Fibroblast of lung (primary cell): ENCODE measurements at regions not wholly inside any gene's neighbourhood (a gene's known extent, or its start where the extent isn't known, plus 50 kb on each side); places are given as distances from the start of the nearest gene placed in this dataset.

Experiments used
- DNase-seq, 2 donors: peaks; one replicate each; pipeline versions ENCODE4 v3.0.0 to v3.0.0-alpha.2; 2010; ENCODE audit warnings: low read depth in 2 of 2
- H2AFZ ChIP-seq: 2 replicates; pipeline ENCODE4 v1.5.1; 2012; ENCODE audit warnings: low read length, control low read depth, inconsistent platforms
- H3K27ac ChIP-seq: 2 replicates; pipeline ENCODE4 v1.5.1; 2011; ENCODE audit warnings: low read length, control low read depth; ENCODE audit not compliant: insufficient read depth
- H3K27me3 ChIP-seq: 2 replicates; pipeline ENCODE4 v1.5.1; 2011; ENCODE audit warnings: mild to moderate bottlenecking, low read length; ENCODE audit not compliant: control insufficient read depth, insufficient read depth
- H3K36me3 ChIP-seq: 2 replicates; pipeline ENCODE4 v1.5.1; 2011; ENCODE audit warnings: low read length; ENCODE audit not compliant: control insufficient read depth, insufficient read depth
- H3K4me1 ChIP-seq: 2 replicates; pipeline ENCODE4 v1.5.1; 2011; ENCODE audit warnings: low read length; ENCODE audit not compliant: control insufficient read depth, insufficient read depth; ENCODE audit errors: extremely low read depth
- H3K4me2 ChIP-seq: 2 replicates; pipeline ENCODE4 v1.5.1; 2011; ENCODE audit warnings: low read length, control low read depth; ENCODE audit not compliant: insufficient read depth; ENCODE audit errors: extremely low read depth
- H3K4me3 ChIP-seq, 4 experiments: fragments of 200-600 bp in 1 of 4; sonication (generic) in 1 of 4; replicated peaks in 1 of 4; 2 replicates each; pipeline ENCODE4 v1.5.1; 2011 to 2016; ENCODE audit warnings: low read length in 4 of 4, low read depth in 3 of 4, mild to moderate bottlenecking in 3 of 4, control low read depth in 2 of 4, inconsistent platforms in 1 of 4, mixed read lengths in 1 of 4; ENCODE audit not compliant: insufficient read depth in 1 of 4; ENCODE audit errors: control extremely low read depth in 1 of 4
- H3K79me2 ChIP-seq: 2 replicates; pipeline ENCODE4 v1.5.1; 2012; ENCODE audit warnings: mild to moderate bottlenecking, low read length, inconsistent platforms; ENCODE audit not compliant: control insufficient read depth, insufficient read depth
- H3K9ac ChIP-seq: 2 replicates; pipeline ENCODE4 v1.5.1; 2011; ENCODE audit warnings: mild to moderate bottlenecking, low read length, control low read depth; ENCODE audit not compliant: insufficient read depth
- H3K9me3 ChIP-seq: 2 replicates; pipeline ENCODE4 v1.5.1; 2012; ENCODE audit warnings: low read depth, low read length; ENCODE audit not compliant: control insufficient read depth, insufficient read depth
- H4K20me1 ChIP-seq: 2 replicates; pipeline ENCODE4 v1.5.1; 2011; ENCODE audit warnings: low read length; ENCODE audit not compliant: control insufficient read depth, insufficient read depth; ENCODE audit errors: extremely low read depth
- CTCF ChIP-seq, 2 donors: IDR thresholded peaks in 1 of 2; conservative IDR thresholded peaks in 1 of 2; 1 replicate in 1 of 2; 2 replicates in 1 of 2; pipeline ENCODE4 v1.5.1; 2011 to 2012; ENCODE audit warnings: low read length in 2 of 2, control low read depth in 1 of 2, inconsistent platforms in 1 of 2, low read depth in 1 of 2, mild to moderate bottlenecking in 1 of 2
- EZH2 ChIP-seq: IDR thresholded peaks from 2 replicates; pipeline ENCODE4 v1.5.1; 2012; ENCODE audit warnings: low read length, control low read depth, mild to moderate bottlenecking; ENCODE audit errors: missing control alignments

DNA sequence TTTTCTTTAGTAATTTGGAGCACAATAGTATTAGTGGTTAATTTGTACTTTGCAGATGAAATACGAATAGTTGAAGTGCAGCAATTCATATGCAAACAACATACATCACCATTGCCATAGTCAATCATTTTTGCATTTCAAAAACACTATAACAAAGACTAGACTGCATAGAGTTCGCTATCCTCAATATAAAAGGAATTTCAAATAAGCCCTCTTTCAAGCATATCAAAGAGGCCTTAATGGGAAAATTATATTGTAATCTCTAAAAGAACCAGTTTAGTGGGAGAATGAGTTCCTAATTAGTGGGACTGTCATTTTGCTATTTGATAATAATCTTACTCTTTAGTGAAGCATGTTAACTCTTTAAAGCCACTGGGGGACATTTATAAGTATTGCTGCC lies 2302.3 kb upstream of the C9orf72 start:
- H4K20me1 ChIP-seq: no peaks in the 10 kb centered on the region
- H3K4me2 ChIP-seq: no peak overlapping the region
- H3K4me1 ChIP-seq: no peaks in the 10 kb centered on the region
- H3K9ac ChIP-seq: no peak overlapping the region
- H3K36me3 ChIP-seq: no peaks in the 10 kb centered on the region
- TF ChIP-seq CTCF (conservative IDR thresholded peaks at IDR 0.05 in 1 of 2, IDR thresholded peaks at IDR 0.05 in 1 of 2; ENCODE audit: low read depth in 1 of 2, low read length in 2 of 2) (no peak), EZH2 (no peak)
- no peak for DNase-seq
- no peaks in the 10 kb centered on the region for H3K79me2 ChIP-seq
- no peak overlapping the region for H2AFZ ChIP-seq
- no peaks in the 10 kb centered on the region for H3K9me3 ChIP-seq
- H3K4me3 ChIP-seq: no peak overlapping the region
- no peak overlapping the region for H3K27ac ChIP-seq
- H3K27me3 ChIP-seq: no peaks in the 10 kb centered on the region

DNA sequence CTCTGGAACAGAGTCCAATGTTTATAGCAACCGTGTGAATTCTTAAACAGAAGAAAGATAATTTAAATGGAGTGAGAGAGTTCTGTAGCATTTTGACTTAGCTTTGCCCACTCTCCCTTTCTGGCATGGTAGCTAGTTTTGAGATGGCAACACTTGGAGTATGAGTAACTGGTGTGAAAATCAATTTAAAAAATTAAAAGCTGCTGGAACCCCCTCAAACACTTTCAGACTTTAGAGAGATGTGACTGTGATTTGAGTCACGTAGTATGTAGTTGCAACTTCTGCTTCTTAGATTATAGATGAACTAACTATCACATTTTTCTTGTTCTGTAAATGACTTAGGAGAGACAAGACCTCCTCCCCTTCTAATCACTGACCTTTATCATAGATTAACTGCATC lies 2309.5 kb upstream of the C9orf72 start:
- H3K36me3 ChIP-seq: no peaks in the 10 kb centered on the region
- H3K79me2 ChIP-seq: no peaks in the 10 kb centered on the region
- H3K9me3 ChIP-seq: no peaks in the 10 kb centered on the region

DNA sequence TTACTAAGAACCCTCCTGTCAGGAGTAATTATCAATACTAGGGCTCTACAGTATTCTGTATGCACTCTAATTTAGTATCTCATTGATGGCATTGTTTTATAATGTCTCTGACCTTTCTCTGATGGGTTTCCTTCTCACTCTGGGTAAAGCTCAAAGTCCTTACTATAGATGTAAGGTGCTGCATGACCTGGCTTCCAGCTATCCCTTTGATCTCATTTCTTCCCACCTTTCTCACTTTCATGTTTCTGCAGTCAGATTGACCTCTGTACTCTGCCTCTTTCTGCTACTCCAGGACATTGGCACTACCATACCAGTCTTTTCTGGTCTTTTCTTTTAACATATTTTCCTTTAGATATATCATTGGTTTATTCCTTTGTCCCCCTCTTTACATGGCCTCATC lies 2332.8 kb upstream of the C9orf72 start:
- Histone ChIP-seq H3K4me1 (no peaks in the 10 kb centered on the region), H3K4me2 (no peak overlapping the region), H3K4me3 (no peak overlapping the region), H4K20me1 (no peaks in the 10 kb centered on the region), H3K27ac (no peak overlapping the region), H3K27me3 (no peaks in the 10 kb centered on the region), H2AFZ (no peak overlapping the region), H3K79me2 (no peaks in the 10 kb centered on the region), H3K9ac (no peak overlapping the region), H3K36me3 (no peaks in the 10 kb centered on the region), H3K9me3 (no peaks in the 10 kb centered on the region)
- TF ChIP-seq CTCF (conservative IDR thresholded peaks at IDR 0.05 in 1 of 2, IDR thresholded peaks at IDR 0.05 in 1 of 2; ENCODE audit: low read depth in 1 of 2, low read length in 2 of 2): no peak
- no peak for TF ChIP-seq EZH2
- DNase-seq: no peak

More for the DNA sequence above, 2309.5 kb upstream of the C9orf72 start:
- Histone ChIP-seq H3K4me1 (no peaks in the 10 kb centered on the region), H3K4me3 (no peak overlapping the region), H3K9ac (no peak overlapping the region), H3K4me2 (no peak overlapping the region), H3K27ac (no peak overlapping the region), H3K27me3 (no peaks in the 10 kb centered on the region), H2AFZ (no peak overlapping the region), H4K20me1 (no peaks in the 10 kb centered on the region)
- TF ChIP-seq EZH2 (no peak), CTCF (conservative IDR thresholded peaks at IDR 0.05 in 1 of 2, IDR thresholded peaks at IDR 0.05 in 1 of 2; ENCODE audit: low read depth in 1 of 2, low read length in 2 of 2) (no peak)
- no peak for DNase-seq
